Neural cell (in vitro differentiated cells): ENCODE measurements at regions not wholly inside any gene's neighbourhood (a gene's known extent, or its start where the extent isn't known, plus 50 kb on each side); places are given as distances from the start of the nearest gene placed in this dataset.

Experiments used
- EZH2 ChIP-seq: fragments of 200-600, 300-800 bp; shearing (Covaris generic), sonication (generic); IDR thresholded peaks from 2 replicates; pipeline ENCODE4 v1.6.1; 2014; ENCODE audit warnings: antibody characterized with exemption, low read length, borderline replicate concordance, mild to moderate bottlenecking; ENCODE audit not compliant: insufficient read depth, poor library complexity, severe bottlenecking
- RAD21 ChIP-seq: fragments of 450-650 bp; conservative IDR thresholded peaks from 2 replicates; pipeline ENCODE4 v1.6.1; 2014; ENCODE audit warnings: antibody characterized with exemption, mild to moderate bottlenecking, moderate library complexity
- TAF1 ChIP-seq: IDR thresholded peaks from 2 replicates; pipeline ENCODE4 v1.6.1; 2012; ENCODE audit warnings: low read depth
- TF ChIP-seq, protein P1 (sequence below): fragments of 450-650 bp; IDR thresholded peaks from 2 replicates; pipeline ENCODE4 v1.5.1; 2014; ENCODE audit warnings: antibody characterized with exemption, mild to moderate bottlenecking, moderate library complexity; ENCODE audit not compliant: poor library complexity, severe bottlenecking

DNA sequence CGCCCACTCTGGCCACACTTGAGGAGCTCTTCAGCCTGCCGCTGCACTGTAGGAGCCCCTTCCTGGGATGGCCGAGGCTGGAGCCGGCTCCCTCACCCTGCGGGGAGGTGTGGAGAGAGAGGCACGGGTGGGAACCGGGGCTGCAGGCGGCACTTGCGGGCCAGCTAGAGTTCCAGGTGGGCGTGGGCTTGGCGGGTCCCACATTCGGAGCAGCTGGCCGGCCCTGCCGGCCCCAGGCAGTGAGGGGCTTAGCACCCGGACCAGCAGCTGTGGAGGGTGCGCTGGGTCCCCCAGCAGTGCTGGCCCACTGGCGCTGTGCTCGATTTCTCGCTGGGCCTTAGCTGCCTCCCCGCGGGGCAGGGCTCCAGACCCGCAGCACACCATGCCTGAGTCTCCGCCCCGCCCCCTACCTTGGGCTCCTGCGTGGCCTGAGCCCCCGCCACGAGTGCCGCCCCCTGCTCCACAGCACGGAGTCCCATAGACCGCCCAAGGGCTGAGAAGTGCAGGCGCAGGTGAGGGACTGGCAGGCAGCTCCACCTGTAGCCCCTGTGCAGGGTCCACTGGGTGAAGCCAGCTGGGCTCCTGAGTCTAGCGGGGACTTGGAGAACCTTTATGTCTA is 71.9 kb downstream of the IL12A start:
- TF ChIP-seq, protein P1, sequence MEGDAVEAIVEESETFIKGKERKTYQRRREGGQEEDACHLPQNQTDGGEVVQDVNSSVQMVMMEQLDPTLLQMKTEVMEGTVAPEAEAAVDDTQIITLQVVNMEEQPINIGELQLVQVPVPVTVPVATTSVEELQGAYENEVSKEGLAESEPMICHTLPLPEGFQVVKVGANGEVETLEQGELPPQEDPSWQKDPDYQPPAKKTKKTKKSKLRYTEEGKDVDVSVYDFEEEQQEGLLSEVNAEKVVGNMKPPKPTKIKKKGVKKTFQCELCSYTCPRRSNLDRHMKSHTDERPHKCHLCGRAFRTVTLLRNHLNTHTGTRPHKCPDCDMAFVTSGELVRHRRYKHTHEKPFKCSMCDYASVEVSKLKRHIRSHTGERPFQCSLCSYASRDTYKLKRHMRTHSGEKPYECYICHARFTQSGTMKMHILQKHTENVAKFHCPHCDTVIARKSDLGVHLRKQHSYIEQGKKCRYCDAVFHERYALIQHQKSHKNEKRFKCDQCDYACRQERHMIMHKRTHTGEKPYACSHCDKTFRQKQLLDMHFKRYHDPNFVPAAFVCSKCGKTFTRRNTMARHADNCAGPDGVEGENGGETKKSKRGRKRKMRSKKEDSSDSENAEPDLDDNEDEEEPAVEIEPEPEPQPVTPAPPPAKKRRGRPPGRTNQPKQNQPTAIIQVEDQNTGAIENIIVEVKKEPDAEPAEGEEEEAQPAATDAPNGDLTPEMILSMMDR: no peak
- TF ChIP-seq EZH2: no peak
- TF ChIP-seq TAF1: no peak
- TF ChIP-seq RAD21: no peak
